Dendritic cell treated with granulocyte-macrophage colony-stimulating factor and Interleukin-4, amounts not matched to agents 40 ng/mL and 50 ng/mL, for 4 days (primary cell): ENCODE measurements at regions not wholly inside any gene's neighbourhood (a gene's known extent, or its start where the extent isn't known, plus 50 kb on each side); places are given as distances from the start of the nearest gene placed in this dataset.
"Not testable (repeated sequence)": the region's sequence is repeated elsewhere in the genome, so short reads cannot be mapped to it uniquely, and the experiment has no call there.

ENCODE experiments used
- H3K27ac Mint-ChIP-seq: one replicate; pipeline ENCODE4 v1.8.0; 2022; ENCODE audit warnings: mild to moderate bottlenecking, mixed read lengths
- H3K27me3 Mint-ChIP-seq: one replicate; pipeline ENCODE4 v1.8.0; 2022; ENCODE audit warnings: mild to moderate bottlenecking, mixed read lengths
- H3K36me3 Mint-ChIP-seq: one replicate; pipeline ENCODE4 v1.8.0; 2022; ENCODE audit warnings: low read depth, mixed read lengths
- H3K4me1 Mint-ChIP-seq: one replicate; pipeline ENCODE4 v1.8.0; 2022; ENCODE audit warnings: low read depth, mixed read lengths
- H3K4me3 Mint-ChIP-seq: one replicate; pipeline ENCODE4 v1.8.0; 2022; ENCODE audit warnings: mild to moderate bottlenecking, moderate library complexity, mixed read lengths
- H3K9me3 Mint-ChIP-seq: one replicate; pipeline ENCODE4 v1.8.0; 2022; ENCODE audit warnings: mixed read lengths
- intact Hi-C: fragments of 100-400 bp; cut with micrococcal nuclease; formaldehyde crosslinking; loops from one replicate; pipeline ENCODE4 v1.15.0; 2022

GRCh38 chr4:24226667-24227066 is 336.8 kb upstream of the PPARGC1A start:
- no peaks in the 10 kb centered on the region for H3K4me1 Mint-ChIP-seq
- intact Hi-C loops, result no loop called here
- H3K27me3 Mint-ChIP-seq, result no peaks in the 10 kb centered on the region
- H3K9me3 Mint-ChIP-seq, result no peaks in the 10 kb centered on the region
- no peaks in the 10 kb centered on the region for H3K36me3 Mint-ChIP-seq
- no peak overlapping the region for H3K27ac Mint-ChIP-seq
- no peak overlapping the region for H3K4me3 Mint-ChIP-seq

GRCh38 chr4:24226023-24226422 is 336.2 kb upstream of the PPARGC1A start:
- Mint-ChIP-seq H3K27ac (no peak overlapping the region), H3K27me3 (no peaks in the 10 kb centered on the region), H3K9me3 (no peaks in the 10 kb centered on the region), H3K4me3 (no peak overlapping the region), H3K36me3 (no peaks in the 10 kb centered on the region), H3K4me1 (no peaks in the 10 kb centered on the region)
- intact Hi-C loops, result no loop called here

- H3K27ac Mint-ChIP-seq, result no peak overlapping the region
Measured at GRCh38 chr4:24224446-24224845, 334.6 kb upstream of the PPARGC1A start.

DNA sequence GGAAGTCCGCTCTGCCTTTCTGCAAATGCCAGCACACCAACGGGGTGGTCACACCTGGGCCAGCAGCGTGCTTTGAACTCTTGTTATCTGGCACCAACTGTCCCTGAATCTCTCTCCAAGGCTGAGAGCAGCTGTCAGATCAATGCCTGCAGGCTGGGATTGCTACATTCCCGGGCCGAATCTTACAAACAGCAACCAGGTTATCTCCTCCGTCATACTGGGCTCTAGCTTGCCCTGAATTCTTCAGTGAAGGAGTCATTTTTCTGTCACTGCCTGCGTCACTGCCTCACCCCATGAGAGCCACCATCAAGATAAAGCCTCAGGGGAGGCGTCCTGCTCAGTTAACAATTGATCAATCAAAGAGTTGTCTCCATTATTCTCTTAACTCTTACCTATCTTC is 329.4 kb upstream of the PPARGC1A start:
- no peaks in the 10 kb centered on the region for H3K9me3 Mint-ChIP-seq
- intact Hi-C loops, result no loop called here

More at GRCh38 chr4:24224446-24224845, 334.6 kb upstream of the PPARGC1A start:
- Mint-ChIP-seq H3K4me1 (no peaks in the 10 kb centered on the region), H3K36me3 (no peaks in the 10 kb centered on the region), H3K4me3 (no peak overlapping the region), H3K9me3 (no peaks in the 10 kb centered on the region), H3K27me3 (no peaks in the 10 kb centered on the region)
- intact Hi-C loops, result no loop called here

DNA sequence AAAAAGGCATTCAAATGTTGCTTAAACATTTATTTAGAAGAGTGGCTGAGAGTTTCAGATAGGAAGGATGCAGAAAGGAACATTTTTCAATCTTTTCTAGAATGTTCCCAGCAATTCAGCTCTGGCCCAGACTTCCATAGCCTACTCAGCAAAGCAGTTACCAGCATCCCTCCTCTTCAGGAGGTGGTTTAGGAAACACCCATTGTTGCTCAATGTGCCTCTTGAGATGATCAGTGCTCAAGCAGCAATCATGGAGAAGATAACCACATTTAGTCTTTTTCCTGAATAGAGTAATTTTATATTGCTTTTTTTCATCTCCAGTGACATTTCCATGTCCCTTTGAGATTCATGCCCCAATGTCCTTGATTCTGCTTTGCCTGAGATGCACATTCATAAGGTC is 328.7 kb upstream of the PPARGC1A start:
- no peaks in the 10 kb centered on the region for H3K27me3 Mint-ChIP-seq
- intact Hi-C loops, result no loop called here
- H3K4me1 Mint-ChIP-seq, result no peaks in the 10 kb centered on the region
- no peak overlapping the region for H3K4me3 Mint-ChIP-seq
- no peak overlapping the region for H3K27ac Mint-ChIP-seq
- H3K36me3 Mint-ChIP-seq, result no peaks in the 10 kb centered on the region
- no peaks in the 10 kb centered on the region for H3K9me3 Mint-ChIP-seq

More for the DNA sequence above, 329.4 kb upstream of the PPARGC1A start:
- Mint-ChIP-seq H3K27me3 (no peaks in the 10 kb centered on the region), H3K4me3 (no peak overlapping the region), H3K36me3 (no peaks in the 10 kb centered on the region), H3K4me1 (no peaks in the 10 kb centered on the region), H3K27ac (no peak overlapping the region)

DNA sequence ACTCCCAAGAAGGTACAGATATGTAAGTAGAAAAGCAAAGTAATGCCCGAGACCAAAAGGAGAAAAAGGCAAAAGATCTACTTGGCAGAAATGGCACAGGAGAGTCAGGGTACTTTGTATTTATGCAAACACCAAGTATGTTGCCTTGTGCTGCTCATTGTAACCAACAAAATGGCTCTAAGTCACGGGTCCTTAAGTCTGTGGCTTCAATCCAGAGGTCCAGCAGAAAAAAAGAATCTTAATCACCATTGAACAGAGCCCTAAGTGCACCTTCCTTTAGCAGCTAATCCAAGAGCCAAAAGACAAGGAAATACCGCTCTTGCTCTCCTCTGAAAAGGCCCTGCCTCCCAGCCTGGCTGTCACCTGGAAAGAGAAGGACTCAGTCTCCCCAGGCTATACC is 324.9 kb upstream of the PPARGC1A start:
- Mint-ChIP-seq H3K9me3 (no peaks in the 10 kb centered on the region), H3K27me3 (no peaks in the 10 kb centered on the region), H3K4me3 (no peak overlapping the region), H3K36me3 (no peaks in the 10 kb centered on the region), H3K4me1 (no peaks in the 10 kb centered on the region), H3K27ac (no peak overlapping the region)
- intact Hi-C loops, result no loop called here

DNA sequence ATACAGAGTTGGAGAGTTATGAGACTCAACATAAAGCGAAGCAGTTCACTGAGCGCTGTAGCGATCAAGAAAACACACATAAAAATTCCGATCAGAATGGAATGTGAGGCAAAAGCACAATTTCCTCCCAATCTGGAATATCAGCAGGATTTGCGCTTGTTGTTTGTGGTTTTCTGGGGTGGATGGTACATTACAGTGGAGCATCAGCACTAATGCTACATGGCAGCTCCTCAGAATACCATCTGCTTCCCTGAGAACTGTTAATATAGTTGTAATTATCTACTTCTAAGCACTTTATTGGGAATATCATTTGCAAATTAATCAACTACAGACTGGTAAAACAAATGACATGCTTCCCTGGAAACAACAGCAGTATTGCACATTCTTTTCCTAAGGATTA is 324.1 kb upstream of the PPARGC1A start:
- Mint-ChIP-seq H3K27ac (no peak overlapping the region), H3K4me1 (no peaks in the 10 kb centered on the region), H3K4me3 (no peak overlapping the region), H3K9me3 (no peaks in the 10 kb centered on the region), H3K36me3 (no peaks in the 10 kb centered on the region), H3K27me3 (no peaks in the 10 kb centered on the region)
- intact Hi-C loops, result no loop called here

DNA sequence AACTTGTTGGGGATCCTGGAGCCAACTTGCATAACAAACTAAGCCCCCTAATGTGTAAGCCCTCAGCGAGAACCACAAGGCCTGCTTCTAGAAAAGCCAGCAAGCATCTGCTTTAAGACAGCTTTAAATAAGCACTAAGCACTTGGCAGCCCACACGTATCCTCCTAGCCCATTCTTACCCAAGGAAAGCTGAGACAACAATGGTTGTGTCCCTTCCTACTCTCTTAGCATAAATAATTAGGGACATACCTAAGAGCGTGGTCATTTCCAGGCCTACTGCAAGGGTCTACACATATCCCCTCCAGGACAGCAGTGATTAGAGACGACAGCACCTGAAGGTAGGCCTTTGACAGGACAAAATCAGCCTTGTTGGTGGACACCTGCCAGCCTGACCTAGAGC is 322.8 kb upstream of the PPARGC1A start:
- Mint-ChIP-seq H3K4me1 (no peaks in the 10 kb centered on the region), H3K9me3 (no peaks in the 10 kb centered on the region), H3K4me3 (no peak overlapping the region), H3K27me3 (no peaks in the 10 kb centered on the region), H3K36me3 (no peaks in the 10 kb centered on the region), H3K27ac (no peak overlapping the region)
- intact Hi-C loops, result no loop called here

DNA sequence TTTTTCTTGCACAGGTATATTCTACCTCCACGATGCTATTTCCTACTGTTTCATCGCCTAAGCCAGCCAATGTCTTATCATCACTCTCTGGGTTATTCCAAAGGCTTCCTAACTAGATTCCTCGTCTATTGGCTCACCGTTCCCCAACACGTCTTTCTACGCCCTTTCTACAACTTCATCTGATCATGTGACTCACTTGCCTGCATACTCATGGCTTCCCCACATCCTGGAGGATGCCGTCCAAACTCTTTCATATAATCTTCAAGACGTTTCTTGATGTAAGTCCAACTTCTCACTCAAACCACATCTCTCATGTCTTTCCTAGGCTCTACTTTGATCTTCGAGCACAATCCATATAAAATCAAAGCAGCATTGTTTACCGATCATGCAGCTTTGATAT is 322.0 kb upstream of the PPARGC1A start:
- no peak overlapping the region for H3K4me3 Mint-ChIP-seq

GRCh38 chr4:24210332-24210902 is 320.6 kb upstream of the PPARGC1A start:
- intact Hi-C loops, result no loop called here
- H3K36me3 Mint-ChIP-seq, result no peaks in the 10 kb centered on the region
- no peaks in the 10 kb centered on the region for H3K4me1 Mint-ChIP-seq
- H3K9me3 Mint-ChIP-seq, result no peaks in the 10 kb centered on the region
- H3K4me3 Mint-ChIP-seq, result no peak overlapping the region
- no peaks in the 10 kb centered on the region for H3K27me3 Mint-ChIP-seq
- no peak overlapping the region for H3K27ac Mint-ChIP-seq

More for the DNA sequence above, 322.0 kb upstream of the PPARGC1A start:
- Mint-ChIP-seq H3K4me1 (no peaks in the 10 kb centered on the region), H3K27ac (no peak overlapping the region), H3K27me3 (no peaks in the 10 kb centered on the region), H3K9me3 (no peaks in the 10 kb centered on the region), H3K36me3 (no peaks in the 10 kb centered on the region)
- intact Hi-C loops, result no loop called here

DNA sequence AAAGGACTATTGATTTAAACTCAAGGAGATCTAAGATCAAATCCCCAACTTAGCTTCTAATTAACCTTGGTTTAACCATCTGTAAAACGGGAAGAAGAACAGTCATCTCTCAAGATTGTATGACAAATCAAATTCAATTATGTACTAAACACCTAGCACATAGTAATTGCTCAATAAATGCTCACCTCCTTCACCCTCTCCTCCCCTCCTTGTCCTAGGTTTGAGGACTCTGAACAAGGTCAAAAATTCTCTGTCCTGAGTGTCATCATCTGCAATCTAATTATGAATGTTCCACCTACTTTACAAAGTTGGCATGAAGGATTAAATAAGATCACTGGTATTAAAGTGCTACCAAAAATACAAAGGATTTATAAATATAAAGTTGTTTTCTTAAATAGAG is 320.1 kb upstream of the PPARGC1A start:
- no peak overlapping the region for H3K4me3 Mint-ChIP-seq
- H3K4me1 Mint-ChIP-seq, result no peaks in the 10 kb centered on the region
- no peaks in the 10 kb centered on the region for H3K9me3 Mint-ChIP-seq
- intact Hi-C loops, result no loop called here
- no peak overlapping the region for H3K27ac Mint-ChIP-seq
- H3K36me3 Mint-ChIP-seq, result no peaks in the 10 kb centered on the region
- no peaks in the 10 kb centered on the region for H3K27me3 Mint-ChIP-seq

GRCh38 chr4:24209131-24209530 is 319.3 kb upstream of the PPARGC1A start:
- no peaks in the 10 kb centered on the region for H3K36me3 Mint-ChIP-seq
- intact Hi-C loops, result no loop called here
- no peaks in the 10 kb centered on the region for H3K4me1 Mint-ChIP-seq
- H3K27ac Mint-ChIP-seq, result no peak overlapping the region
- no peaks in the 10 kb centered on the region for H3K27me3 Mint-ChIP-seq
- H3K4me3 Mint-ChIP-seq, result no peak overlapping the region
- no peaks in the 10 kb centered on the region for H3K9me3 Mint-ChIP-seq

DNA sequence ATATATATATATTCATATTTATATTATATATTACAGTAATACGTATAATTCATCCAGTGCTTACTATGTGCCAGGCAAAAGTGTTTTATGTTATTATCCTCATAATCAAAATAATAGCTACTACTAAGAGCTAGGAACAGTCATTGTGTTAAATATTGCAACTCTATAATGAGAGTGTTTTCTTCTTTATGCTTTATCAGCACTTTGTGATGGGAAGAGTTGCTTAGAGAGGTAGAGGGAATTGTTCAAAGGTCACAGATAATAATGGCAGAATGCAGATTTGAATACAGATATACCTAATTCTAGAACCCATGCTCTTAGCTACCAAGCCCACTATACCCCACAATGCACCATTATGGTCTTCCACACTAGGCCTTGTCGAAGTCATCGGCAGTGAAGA is 318.8 kb upstream of the PPARGC1A start:
- Mint-ChIP-seq H3K4me1 (no peaks in the 10 kb centered on the region), H3K27me3 (no peaks in the 10 kb centered on the region), H3K36me3 (no peaks in the 10 kb centered on the region), H3K9me3 (no peaks in the 10 kb centered on the region), H3K27ac (no peak overlapping the region), H3K4me3 (no peak overlapping the region)
- intact Hi-C loops, result no loop called here

- intact Hi-C loops, H3K36me3 Mint-ChIP-seq, H3K9me3 Mint-ChIP-seq, H3K27me3 Mint-ChIP-seq, H3K4me1 Mint-ChIP-seq, H3K27ac Mint-ChIP-seq, H3K4me3 Mint-ChIP-seq: not testable (repeated sequence)
Measured at GRCh38 chr4:24204708-24205107, 314.9 kb upstream of the PPARGC1A start.

GRCh38 chr4:24203926-24204325 is 314.1 kb upstream of the PPARGC1A start:
- H3K4me1 Mint-ChIP-seq, result no peaks in the 10 kb centered on the region
- H3K9me3 Mint-ChIP-seq, result no peaks in the 10 kb centered on the region
- H3K27me3 Mint-ChIP-seq, result no peaks in the 10 kb centered on the region
- intact Hi-C loops, result no loop called here
- no peak overlapping the region for H3K4me3 Mint-ChIP-seq
- no peaks in the 10 kb centered on the region for H3K36me3 Mint-ChIP-seq
- no peak overlapping the region for H3K27ac Mint-ChIP-seq
